GM12864 (cell line): ENCODE measurements at regions not wholly inside any gene's neighbourhood (a gene's known extent, or its start where the extent isn't known, plus 50 kb on each side); places are given as distances from the start of the nearest gene placed in this dataset.

Source experiments
- DNase-seq: peaks from one replicate; pipeline ENCODE4 v3.0.0-alpha.2; 2011; ENCODE audit warnings: low read depth
- H3K4me3 ChIP-seq: 2 replicates; pipeline ENCODE4 v1.5.1; 2011; ENCODE audit warnings: mild to moderate bottlenecking, low read depth, low read length, control low read depth
- TF ChIP-seq, protein P1 (sequence below): IDR thresholded peaks from 2 replicates; pipeline ENCODE4 v1.5.1; 2011; ENCODE audit warnings: low read depth, mild to moderate bottlenecking, moderate library complexity, low read length, control low read depth, inconsistent platforms; ENCODE audit errors: missing control alignments

DNA sequence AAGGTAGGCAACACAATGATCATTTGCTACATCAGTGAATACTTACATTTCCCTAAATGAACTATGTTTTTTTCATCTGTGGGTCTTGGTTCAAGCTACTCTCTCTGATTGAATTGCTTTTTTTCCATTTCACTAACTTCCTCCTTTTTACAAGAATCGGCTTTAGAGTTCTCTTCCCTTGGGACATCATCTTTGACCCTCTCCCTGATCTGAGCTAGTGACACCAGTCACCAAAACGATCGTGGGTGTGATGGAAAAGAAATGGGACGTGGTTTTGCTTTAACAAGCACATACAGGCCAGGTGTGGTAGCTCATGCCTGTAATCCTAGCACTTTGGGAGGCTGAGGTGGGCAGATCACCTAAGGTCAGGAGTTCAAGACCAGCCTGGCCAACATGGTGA, 129.9 kb downstream of the WT1 start:
- no peak overlapping the region for H3K4me3 ChIP-seq
- TF ChIP-seq, protein P1, sequence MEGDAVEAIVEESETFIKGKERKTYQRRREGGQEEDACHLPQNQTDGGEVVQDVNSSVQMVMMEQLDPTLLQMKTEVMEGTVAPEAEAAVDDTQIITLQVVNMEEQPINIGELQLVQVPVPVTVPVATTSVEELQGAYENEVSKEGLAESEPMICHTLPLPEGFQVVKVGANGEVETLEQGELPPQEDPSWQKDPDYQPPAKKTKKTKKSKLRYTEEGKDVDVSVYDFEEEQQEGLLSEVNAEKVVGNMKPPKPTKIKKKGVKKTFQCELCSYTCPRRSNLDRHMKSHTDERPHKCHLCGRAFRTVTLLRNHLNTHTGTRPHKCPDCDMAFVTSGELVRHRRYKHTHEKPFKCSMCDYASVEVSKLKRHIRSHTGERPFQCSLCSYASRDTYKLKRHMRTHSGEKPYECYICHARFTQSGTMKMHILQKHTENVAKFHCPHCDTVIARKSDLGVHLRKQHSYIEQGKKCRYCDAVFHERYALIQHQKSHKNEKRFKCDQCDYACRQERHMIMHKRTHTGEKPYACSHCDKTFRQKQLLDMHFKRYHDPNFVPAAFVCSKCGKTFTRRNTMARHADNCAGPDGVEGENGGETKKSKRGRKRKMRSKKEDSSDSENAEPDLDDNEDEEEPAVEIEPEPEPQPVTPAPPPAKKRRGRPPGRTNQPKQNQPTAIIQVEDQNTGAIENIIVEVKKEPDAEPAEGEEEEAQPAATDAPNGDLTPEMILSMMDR = no peak
- DNase-seq = no peak

DNA sequence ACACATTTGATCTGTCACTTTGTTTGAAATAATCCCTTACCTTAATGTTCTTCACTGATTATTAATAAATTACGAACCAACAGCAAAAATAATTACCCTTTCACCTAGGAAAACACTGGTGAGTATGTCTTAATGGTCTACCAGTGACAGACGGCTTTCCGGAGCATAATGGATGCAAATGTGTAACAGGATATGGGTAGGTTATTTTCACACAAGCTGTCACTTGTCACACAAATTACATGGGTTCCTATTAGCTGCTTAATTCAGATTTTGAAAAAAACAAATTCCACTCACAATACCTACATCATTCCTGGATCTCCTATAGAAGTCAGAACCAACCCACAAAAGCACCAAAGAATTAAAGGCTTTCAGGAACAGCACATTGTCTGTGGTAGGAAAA, 127.9 kb downstream of the WT1 start:
- TF ChIP-seq, protein P1 = no peak
- H3K4me3 ChIP-seq = no peak overlapping the region
- no peak for DNase-seq

DNA sequence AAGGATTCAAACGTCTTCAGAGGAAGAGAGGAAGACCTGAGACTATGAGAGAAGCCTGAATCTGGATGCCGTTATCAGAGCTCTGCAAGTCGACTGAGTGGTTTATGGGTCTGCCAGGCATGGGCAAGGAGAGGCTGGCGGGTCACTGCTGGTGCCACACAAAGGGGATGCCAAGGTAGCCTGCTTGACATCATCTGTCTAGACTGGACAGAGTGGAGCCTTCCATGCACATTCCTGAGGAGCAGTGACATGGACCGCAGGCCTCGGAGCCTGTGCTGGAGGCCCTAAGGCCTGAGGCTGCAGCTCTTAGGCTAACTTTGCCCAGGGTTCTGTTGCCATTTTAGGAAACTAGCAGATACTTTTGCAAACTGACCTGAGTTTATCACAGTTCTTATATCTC, 127.4 kb downstream of the WT1 start:
- no peak for DNase-seq
- H3K4me3 ChIP-seq = no peak overlapping the region
- TF ChIP-seq, protein P1 = no peak

DNA sequence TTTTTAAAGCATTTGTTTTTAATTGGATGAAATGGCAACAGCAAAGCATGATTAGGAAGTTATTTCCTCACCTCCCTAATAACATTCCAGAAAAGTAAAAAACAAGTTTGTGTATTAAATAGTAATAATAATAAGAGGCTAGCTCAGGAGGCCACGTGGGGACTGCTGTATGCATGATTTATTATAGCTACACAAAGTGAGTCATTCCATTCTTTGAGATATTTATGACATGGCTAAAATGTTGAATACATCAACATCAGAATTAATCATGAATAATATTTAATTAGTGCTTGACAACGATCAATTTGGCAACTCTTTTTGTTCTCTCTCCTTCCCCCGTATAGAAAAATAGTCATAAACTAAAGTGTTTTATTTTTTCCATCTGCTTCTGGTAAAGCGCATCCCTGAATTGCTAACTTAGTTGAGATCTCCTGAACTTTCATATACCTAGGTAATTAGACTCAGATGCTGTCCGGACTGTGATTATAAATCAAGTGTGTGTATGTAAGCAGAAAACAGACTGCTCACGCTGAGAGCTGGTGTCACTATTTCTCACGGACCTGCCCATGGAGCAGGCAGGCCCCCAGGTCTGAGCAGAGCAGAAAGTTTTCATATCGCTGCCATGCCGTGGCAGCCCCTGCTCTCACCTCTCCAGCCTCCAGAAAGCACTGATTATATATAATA, 125.7 kb downstream of the WT1 start:
- DNase-seq = no peak
- H3K4me3 ChIP-seq = no peak overlapping the region
- TF ChIP-seq, protein P1 = no peak

DNA sequence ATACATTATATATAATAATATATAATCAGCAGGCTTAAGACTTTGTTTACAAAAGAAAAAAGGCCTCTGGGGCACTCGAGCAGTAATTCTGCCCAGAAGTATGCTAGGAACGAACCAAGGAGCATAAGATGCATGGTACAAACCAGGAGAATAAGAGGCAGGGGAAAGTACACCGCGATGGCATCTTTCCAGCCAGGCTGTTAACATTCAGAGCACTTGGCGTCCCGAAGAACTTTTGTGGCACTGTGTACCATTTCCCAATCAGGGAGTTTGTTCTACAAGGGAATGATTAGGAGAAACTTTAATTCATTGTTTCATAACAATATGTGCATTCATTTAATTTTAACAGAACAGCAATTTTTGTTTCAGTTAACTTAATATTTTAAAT, 125.1 kb downstream of the WT1 start:
- TF ChIP-seq, protein P1 = no peak
- no peak for DNase-seq

DNA sequence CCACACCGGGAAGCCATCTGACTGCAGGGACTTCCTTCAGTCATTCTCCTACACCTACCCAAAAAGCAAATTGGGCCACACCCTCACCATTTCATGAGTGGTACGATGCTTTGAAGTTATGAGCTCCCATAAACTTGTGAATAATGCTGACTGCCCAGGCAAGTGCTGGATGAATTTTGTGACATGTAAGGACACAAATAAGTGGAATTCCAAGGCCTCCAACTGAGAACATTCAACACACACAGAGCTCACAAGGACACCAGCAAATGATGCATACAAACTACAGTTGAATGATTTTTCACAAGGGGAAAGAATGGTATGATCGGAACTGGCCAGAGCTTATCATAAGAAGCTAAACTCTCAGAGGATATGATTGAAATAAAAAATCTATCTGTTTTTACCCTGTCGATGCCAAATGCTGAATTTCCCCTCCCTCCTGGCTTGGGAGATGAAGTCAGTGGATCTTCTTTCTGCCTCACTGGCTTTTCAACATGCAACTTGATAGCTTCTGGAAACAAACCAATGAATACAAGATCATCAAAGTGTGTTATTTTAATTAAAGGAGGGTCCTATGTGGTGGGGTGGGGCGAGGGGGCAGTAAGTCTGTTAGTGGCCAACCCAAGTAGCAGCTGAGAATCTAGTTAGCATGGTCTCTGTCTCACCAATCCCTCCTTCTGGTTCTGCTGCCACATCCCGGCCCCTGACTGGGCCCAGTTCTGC, 123.8 kb downstream of the WT1 start:
- H3K4me3 ChIP-seq = no peak overlapping the region
- DNase-seq = no peak
- TF ChIP-seq, protein P1 = no peak

More for the DNA sequence above, 125.1 kb downstream of the WT1 start:
- H3K4me3 ChIP-seq = no peak overlapping the region

DNA sequence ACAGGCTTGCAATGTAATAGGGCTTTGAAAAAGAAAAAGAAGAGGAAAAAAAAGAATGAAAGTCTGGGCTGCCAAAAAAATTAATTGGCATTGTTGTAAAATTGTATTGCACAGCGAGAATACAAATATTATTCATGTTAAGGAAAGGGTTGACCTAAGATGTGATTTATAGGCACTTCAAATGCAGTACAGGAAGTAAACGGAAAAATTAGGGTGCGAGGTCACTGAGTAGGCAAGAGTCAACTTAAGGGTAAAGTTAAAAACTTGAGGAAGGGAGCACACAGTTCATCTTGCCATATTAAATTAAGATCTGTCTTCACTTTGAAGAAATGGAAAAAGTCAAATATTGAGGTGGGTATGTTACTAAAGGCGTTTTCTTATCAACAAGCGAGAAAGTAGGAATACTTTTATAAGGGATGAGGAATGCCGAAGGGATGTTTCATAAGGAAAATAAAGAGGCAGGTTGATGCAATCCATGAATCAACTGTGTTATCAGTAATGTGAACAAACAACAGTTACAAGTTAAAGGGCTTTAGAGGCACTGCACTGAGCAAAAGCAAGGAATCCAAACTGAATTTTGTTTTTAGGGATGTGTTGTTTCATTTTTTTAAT, 123.0 kb downstream of the WT1 start:
- H3K4me3 ChIP-seq = no peak overlapping the region
- DNase-seq = no peak
- TF ChIP-seq, protein P1 = no peak
